K562 (cell line): ENCODE measurements at regions not wholly inside any gene's neighbourhood (a gene's known extent, or its start where the extent isn't known, plus 50 kb on each side); places are given as distances from the start of the nearest gene placed in this dataset.

Experiments used
- ATAC-seq: fragments of 200-7000 bp; cut with Tn5 transposase; 3 replicates; pipeline ENCODE4 v1.9.1; 2020; ENCODE audit warnings: moderate library complexity
- BruUV-seq: library from RNA; stranded (reverse); fragments of 400-500 nt; replicated peaks from 2 replicates; lab custom pipeline; 2021; lab: Mats Ljungman, UMichigan
- CTCF ChIA-PET: fragments of 300-600 bp; formaldehyde crosslinking; extraction: SDS; loops from one replicate; lab custom pipeline; 2021; ENCODE audit warnings: low intra/inter-chr PET ratio; lab: Yijun Ruan, JAX
- POLR2A ChIA-PET: fragments of 300-600, 350-650 bp; sonication (Branson Sonifier 250); formaldehyde crosslinking; extraction: SDS; loops from one replicate; lab custom pipeline; 2021; ENCODE audit warnings: antibody characterized with exemption, inconsistent platforms; lab: Yijun Ruan, JAX
- DNase-seq, 4 experiments: peaks; one replicate each; pipeline versions ENCODE4 v3.0.0 to v3.0.0-alpha.2; 2011 to 2018; ENCODE audit warnings: low spot score in 3 of 4, mixed read lengths in 3 of 4; ENCODE audit errors: extremely low read depth in 1 of 4
- FAIRE-seq: peaks from 2 replicates; lab custom pipeline; 2011; peaks lifted over from hg19 to GRCh38; lab: Jason Lieb, UNC
- H2AFZ ChIP-seq: 2 replicates; pipeline ENCODE4 v1.6.0; 2011; ENCODE audit warnings: low read depth, low read length, control low read depth, inconsistent platforms
- H3K27ac ChIP-seq: fragments of 200-600 bp; 3 replicates; pipeline ENCODE4 v1.8.0; 2011; ENCODE audit warnings: low read depth, mild to moderate bottlenecking, control low read depth, inconsistent platforms, low read length, moderate library complexity, mixed read lengths; ENCODE audit errors: extremely low read depth
- H3K27me3 ChIP-seq, 2 experiments: fragments of 300-600 bp in 1 of 2; 2 replicates in 1 of 2; 3 replicates in 1 of 2; pipeline versions ENCODE4 v1.6.0 to v1.8.0; 2011; ENCODE audit warnings: inconsistent platforms in 2 of 2, low read length in 2 of 2, mild to moderate bottlenecking in 1 of 2, mixed read lengths in 1 of 2, moderate library complexity in 1 of 2; ENCODE audit not compliant: control insufficient read depth in 2 of 2, insufficient read depth in 2 of 2
- H3K36me3 ChIP-seq: fragments of 300-600 bp; 3 replicates; pipeline ENCODE4 v1.8.0; 2011; ENCODE audit warnings: mild to moderate bottlenecking, low read length, inconsistent platforms; ENCODE audit not compliant: control insufficient read depth, insufficient read depth
- H3K4me1 ChIP-seq, 2 experiments: fragments of 200-600 bp in 1 of 2; replicated peaks in 1 of 2; 2 replicates in 1 of 2; 3 replicates in 1 of 2; pipeline versions ENCODE4 v1.5.1 to v1.8.0; 2011; ENCODE audit warnings: inconsistent platforms in 2 of 2, low read length in 2 of 2, mild to moderate bottlenecking in 1 of 2, mixed read lengths in 1 of 2, moderate library complexity in 1 of 2; ENCODE audit not compliant: control insufficient read depth in 2 of 2, insufficient read depth in 2 of 2
- H3K4me2 ChIP-seq: 2 replicates; pipeline ENCODE4 v1.6.1; 2011; ENCODE audit warnings: low read length, control low read depth, inconsistent platforms, mixed read lengths; ENCODE audit not compliant: insufficient read depth
- H3K4me3 ChIP-seq: fragments of 200-600 bp; sonication (generic), shearing (Covaris generic); 2 replicates; pipeline ENCODE4 v1.5.1; 2016; ENCODE audit warnings: control low read depth, inconsistent platforms
- H3K79me2 ChIP-seq: fragments of 200-600 bp; 3 replicates; pipeline ENCODE4 v1.8.0; 2011; ENCODE audit warnings: low read length, inconsistent platforms; ENCODE audit not compliant: control insufficient read depth, insufficient read depth
- H3K9ac ChIP-seq, 2 experiments: 2 replicates each; pipeline versions ENCODE4 v1.6.0 to v1.6.1; 2011; ENCODE audit warnings: low read depth in 2 of 2, low read length in 2 of 2, control low read depth in 1 of 2, inconsistent platforms in 1 of 2, mild to moderate bottlenecking in 1 of 2, mixed read lengths in 1 of 2; ENCODE audit not compliant: insufficient read depth in 1 of 2
- H3K9me1 ChIP-seq: one replicate; pipeline ENCODE4 v1.6.0; 2011; ENCODE audit warnings: inconsistent platforms, mild to moderate bottlenecking, low read length, moderate library complexity; ENCODE audit not compliant: control insufficient read depth, insufficient read depth
- H3K9me3 ChIP-seq: replicated peaks from 2 replicates; pipeline ENCODE4 v1.5.1; 2011; ENCODE audit warnings: low read depth, low read length, inconsistent platforms; ENCODE audit not compliant: control insufficient read depth, insufficient read depth
- H4K20me1 ChIP-seq: replicated peaks from 2 replicates; pipeline ENCODE4 v1.6.1; 2011; ENCODE audit warnings: low read length, inconsistent platforms, mixed read lengths; ENCODE audit not compliant: control insufficient read depth, insufficient read depth
- CXXC5 ChIP-seq: fragments of 250-450 bp; sonication (Bioruptor Pico); IDR thresholded peaks from 2 replicates; pipeline ENCODE4 v1.8.0; 2022; ENCODE audit warnings: inconsistent platforms, mild to moderate bottlenecking, moderate library complexity
- KDM4B ChIP-seq, 2 experiments: fragments of 450-650 bp in 1 of 2; sonication (generic) in 1 of 2; IDR thresholded peaks; 2 replicates each; pipeline ENCODE4 v1.6.1; 2016 to 2017; ENCODE audit warnings: borderline replicate concordance in 2 of 2, antibody characterized with exemption in 1 of 2, low read depth in 1 of 2, mild to moderate bottlenecking in 1 of 2
- MAZ ChIP-seq, 2 experiments: fragments of 450-650 bp in 1 of 2; sonication (generic) in 1 of 2; formaldehyde crosslinking; IDR thresholded peaks in 1 of 2; conservative IDR thresholded peaks in 1 of 2; 2 replicates each; pipeline versions ENCODE4 v1.4.0 to v1.5.0; 2020; ENCODE audit warnings: mild to moderate bottlenecking in 1 of 2, missing genetic modification reagents in 1 of 2
- MBD2 ChIP-seq: sonication (generic); IDR thresholded peaks from 2 replicates; pipeline ENCODE4 v1.6.1; 2016; ENCODE audit warnings: low read depth, borderline replicate concordance
- SNRNP70 ChIP-seq: fragments of 200-400 bp; formaldehyde crosslinking; optimal IDR thresholded peaks from 2 replicates; pipeline ENCODE3; 2017; ENCODE audit warnings: low read depth, low read length
- SPI1 ChIP-seq: IDR thresholded peaks from 2 replicates; pipeline ENCODE4 v1.6.1; 2011; ENCODE audit warnings: low read depth, low read length, control low read depth, borderline replicate concordance
- WGBS: fragments of 100-300 bp; shearing (Covaris generic); methylation state at CpG from one replicate; pipeline ENCODE4 v1.1.6; 2016; ENCODE audit warnings: low coverage, mixed read lengths; ENCODE audit not compliant: insufficient coverage; ENCODE audit errors: missing lambda C conversion rate; 5-methylcytosine and 5-hydroxymethylcytosine counted together
- in situ Hi-C: fragments of 300-500 bp; cut with MboI; formaldehyde crosslinking; loops from 4 replicates; pipeline ENCODE4 v1.15.0; 2018; ENCODE audit warnings: inconsistent platforms, mixed read lengths
- intact Hi-C: fragments of 100-400 bp; cut with micrococcal nuclease; formaldehyde crosslinking; loops from 2 replicates; pipeline ENCODE4 v1.14.2; 2022
- TF ChIP-seq, protein P1 (sequence below): fragments of 450-650 bp; IDR thresholded peaks from 2 replicates; pipeline ENCODE4 v1.7.1; 2018; ENCODE audit warnings: mild to moderate bottlenecking, low read depth; ENCODE audit not compliant: partially characterized antibody

DNA sequence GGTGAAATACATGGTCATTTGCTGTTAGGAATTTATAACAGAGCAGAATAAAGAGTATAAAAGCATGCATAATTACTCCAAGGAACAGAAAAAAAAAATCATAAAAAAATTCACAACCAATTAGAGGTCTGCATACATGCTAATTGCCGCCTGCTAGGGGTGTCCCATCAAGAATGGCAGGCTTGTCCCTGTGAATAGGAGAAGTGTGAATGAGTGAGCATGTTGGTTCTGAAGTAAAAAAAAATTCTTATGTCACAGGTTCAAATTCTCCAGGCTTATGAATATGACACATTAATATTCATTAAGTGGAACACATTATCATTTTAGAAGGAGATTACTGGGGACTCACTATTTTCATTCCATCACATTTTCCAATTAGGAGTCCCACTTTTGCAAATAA lies 822.7 kb downstream of the NTRK3 start:
- FAIRE-seq (no peak), DNase-seq (no peak), ATAC-seq (no peak)
- H2AFZ ChIP-seq: no peak overlapping the region
- no peaks in the 10 kb centered on the region for H4K20me1 ChIP-seq
- H3K9me3 ChIP-seq: no peaks in the 10 kb centered on the region
- ChIA-PET POLR2A (no interaction called here), CTCF (no interaction called here)
- no TSS peak for BruUV-seq
- H3K4me3 ChIP-seq: no peak overlapping the region
- in situ Hi-C loops (no loop called here), intact Hi-C loops (no loop called here)
- no peaks in the 10 kb centered on the region for H3K4me1 ChIP-seq
- no peaks in the 10 kb centered on the region for H3K27me3 ChIP-seq
- H3K79me2 ChIP-seq: no peaks in the 10 kb centered on the region
- H3K4me2 ChIP-seq: no peak overlapping the region
- TF ChIP-seq MAZ (CRISPR knock-in tag; conservative IDR thresholded peaks at IDR 0.05 in 1 of 2, IDR thresholded peaks at IDR 0.05 in 1 of 2) (no peak), SNRNP70 (no peak)
- 67% methylated on average over 1 of the region's 1 CpG for WGBS
- H3K36me3 ChIP-seq: 0 out of 3 replicates have a peak, but pooled peaks cover 6% of the 10 kb centered on the region
- H3K27ac ChIP-seq: no peak overlapping the region
- H3K9me1 ChIP-seq: no peaks in the 10 kb centered on the region
- H3K9ac ChIP-seq: no peak overlapping the region

DNA sequence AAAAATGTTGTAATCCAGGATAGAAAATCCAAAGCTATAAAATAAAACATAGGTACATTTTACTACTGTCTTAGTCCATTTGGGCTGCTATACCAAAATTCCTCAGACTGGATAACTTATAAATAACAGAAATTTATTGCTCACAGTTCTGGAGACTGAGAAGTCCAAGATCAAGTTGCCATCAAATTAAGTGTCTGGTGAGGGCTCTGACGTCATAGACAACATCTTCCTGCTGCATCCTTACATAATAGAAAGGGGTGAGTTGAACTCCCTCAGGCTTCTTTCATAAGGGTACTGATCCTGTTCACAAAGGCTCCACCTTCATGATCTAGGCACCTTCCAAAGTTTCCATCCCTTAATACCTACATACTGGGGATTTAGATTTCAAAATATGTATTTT lies 826.8 kb downstream of the NTRK3 start:
- Histone ChIP-seq H3K9me1 (no peaks in the 10 kb centered on the region), H3K4me1 (no peaks in the 10 kb centered on the region), H3K4me2 (no peak overlapping the region), H3K36me3 (0 out of 3 replicates have a peak, but pooled peaks cover 6% of the 10 kb centered on the region), H3K4me3 (no peak overlapping the region), H3K9me3 (no peaks in the 10 kb centered on the region), H3K27ac (no peak overlapping the region), H3K79me2 (no peaks in the 10 kb centered on the region), H2AFZ (no peak overlapping the region), H3K27me3 (no peaks in the 10 kb centered on the region), H3K9ac (no peak overlapping the region), H4K20me1 (no peaks in the 10 kb centered on the region)
- in situ Hi-C loops: no loop called here
- no peak for TF ChIP-seq MBD2
- TF ChIP-seq SPI1: no peak
- TF ChIP-seq CXXC5 (CRISPR knock-in tag): no peak
- TF ChIP-seq, protein P1, sequence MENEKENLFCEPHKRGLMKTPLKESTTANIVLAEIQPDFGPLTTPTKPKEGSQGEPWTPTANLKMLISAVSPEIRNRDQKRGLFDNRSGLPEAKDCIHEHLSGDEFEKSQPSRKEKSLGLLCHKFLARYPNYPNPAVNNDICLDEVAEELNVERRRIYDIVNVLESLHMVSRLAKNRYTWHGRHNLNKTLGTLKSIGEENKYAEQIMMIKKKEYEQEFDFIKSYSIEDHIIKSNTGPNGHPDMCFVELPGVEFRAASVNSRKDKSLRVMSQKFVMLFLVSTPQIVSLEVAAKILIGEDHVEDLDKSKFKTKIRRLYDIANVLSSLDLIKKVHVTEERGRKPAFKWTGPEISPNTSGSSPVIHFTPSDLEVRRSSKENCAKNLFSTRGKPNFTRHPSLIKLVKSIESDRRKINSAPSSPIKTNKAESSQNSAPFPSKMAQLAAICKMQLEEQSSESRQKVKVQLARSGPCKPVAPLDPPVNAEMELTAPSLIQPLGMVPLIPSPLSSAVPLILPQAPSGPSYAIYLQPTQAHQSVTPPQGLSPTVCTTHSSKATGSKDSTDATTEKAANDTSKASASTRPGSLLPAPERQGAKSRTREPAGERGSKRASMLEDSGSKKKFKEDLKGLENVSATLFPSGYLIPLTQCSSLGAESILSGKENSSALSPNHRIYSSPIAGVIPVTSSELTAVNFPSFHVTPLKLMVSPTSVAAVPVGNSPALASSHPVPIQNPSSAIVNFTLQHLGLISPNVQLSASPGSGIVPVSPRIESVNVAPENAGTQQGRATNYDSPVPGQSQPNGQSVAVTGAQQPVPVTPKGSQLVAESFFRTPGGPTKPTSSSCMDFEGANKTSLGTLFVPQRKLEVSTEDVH: no peak
- no peak for TF ChIP-seq KDM4B (IDR thresholded peaks at IDR 0.05; ENCODE audit: borderline replicate concordance in 2 of 2, low read depth in 1 of 2)
- ChIA-PET CTCF (no interaction called here), POLR2A (no interaction called here)
- DNase-seq (no peak), ATAC-seq (no peak), FAIRE-seq (no peak)
- no TSS peak for BruUV-seq
- intact Hi-C loops: no loop called here
- WGBS: 38% methylated on average over 1 of the region's 1 CpG
